ENCODE measurements at regions not wholly inside any gene's neighbourhood (a gene's known extent, or its start where the extent isn't known, plus 50 kb on each side); places are given as distances from the start of the nearest gene placed in this dataset.

GRCh38 chr4:111210595-111210994, 587.7 kb upstream of the PITX2 start:
- TF ChIP-seq CTCF (IDR thresholded peaks at IDR 0.05; ENCODE audit: low read length) (no peak), EZH2 (optimal IDR thresholded peaks at IDR 0.05; ENCODE audit: low read depth, low read length) (no peak)

All from MM.1S (cell line).